ENCODE measurements at regions not wholly inside any gene's neighbourhood (a gene's known extent, or its start where the extent isn't known, plus 50 kb on each side); places are given as distances from the start of the nearest gene placed in this dataset.

DNA sequence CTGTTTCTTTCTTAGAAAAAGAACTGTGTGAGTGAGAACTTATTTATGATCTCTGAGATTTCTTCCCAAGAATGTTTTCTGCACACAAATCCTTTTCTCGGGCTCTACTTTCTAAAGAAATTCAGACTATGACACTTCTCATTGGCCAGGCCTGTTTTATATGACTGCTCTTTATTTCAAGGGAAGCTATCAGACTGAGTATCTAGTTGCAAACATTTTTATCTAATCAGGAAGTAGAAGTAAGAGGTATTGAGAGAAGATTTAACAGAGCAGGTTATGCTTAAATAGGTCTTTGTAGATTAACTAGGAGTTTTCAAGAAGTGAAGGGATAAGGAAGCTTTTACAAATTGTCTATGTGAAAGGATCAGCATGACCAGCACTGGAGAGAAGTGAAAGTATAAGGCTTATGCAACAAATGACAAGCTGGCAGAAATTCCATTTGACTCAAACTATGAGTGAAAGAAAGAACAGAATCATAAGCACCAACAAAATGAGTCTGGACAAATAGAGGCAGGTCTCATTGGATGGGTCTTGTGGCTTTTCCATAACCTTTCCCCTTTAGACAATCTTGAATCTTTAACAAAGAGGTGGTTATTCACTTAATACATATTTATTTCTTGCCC, 71.9 kb upstream of the CHL1 start:
- DNase-seq: no peak
- TF ChIP-seq, protein P1, sequence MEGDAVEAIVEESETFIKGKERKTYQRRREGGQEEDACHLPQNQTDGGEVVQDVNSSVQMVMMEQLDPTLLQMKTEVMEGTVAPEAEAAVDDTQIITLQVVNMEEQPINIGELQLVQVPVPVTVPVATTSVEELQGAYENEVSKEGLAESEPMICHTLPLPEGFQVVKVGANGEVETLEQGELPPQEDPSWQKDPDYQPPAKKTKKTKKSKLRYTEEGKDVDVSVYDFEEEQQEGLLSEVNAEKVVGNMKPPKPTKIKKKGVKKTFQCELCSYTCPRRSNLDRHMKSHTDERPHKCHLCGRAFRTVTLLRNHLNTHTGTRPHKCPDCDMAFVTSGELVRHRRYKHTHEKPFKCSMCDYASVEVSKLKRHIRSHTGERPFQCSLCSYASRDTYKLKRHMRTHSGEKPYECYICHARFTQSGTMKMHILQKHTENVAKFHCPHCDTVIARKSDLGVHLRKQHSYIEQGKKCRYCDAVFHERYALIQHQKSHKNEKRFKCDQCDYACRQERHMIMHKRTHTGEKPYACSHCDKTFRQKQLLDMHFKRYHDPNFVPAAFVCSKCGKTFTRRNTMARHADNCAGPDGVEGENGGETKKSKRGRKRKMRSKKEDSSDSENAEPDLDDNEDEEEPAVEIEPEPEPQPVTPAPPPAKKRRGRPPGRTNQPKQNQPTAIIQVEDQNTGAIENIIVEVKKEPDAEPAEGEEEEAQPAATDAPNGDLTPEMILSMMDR (IDR thresholded peaks at IDR 0.05 in 4 of 5, conservative IDR thresholded peaks at IDR 0.05 in 1 of 5): no peak
- no peak for TF ChIP-seq POLR2A (IDR thresholded peaks at IDR 0.05)
- Histone ChIP-seq H3K9me3 (no peaks in the 10 kb centered on the region), H3K27me3 (no peaks in the 10 kb centered on the region), H3K36me3 (no peaks in the 10 kb centered on the region), H3K27ac (no peak overlapping the region), H3K4me1 (no peaks in the 10 kb centered on the region), H3K4me3 (no peak overlapping the region)
- no peak for ATAC-seq
- intact Hi-C loops (cut with DNase I; ENCODE audit: low total_unique reads): no loop called here
- in situ Hi-C loops (cut with MboI; ENCODE audit: low sequenced_read_pairs in 4 of 4): no loop called here

DNA sequence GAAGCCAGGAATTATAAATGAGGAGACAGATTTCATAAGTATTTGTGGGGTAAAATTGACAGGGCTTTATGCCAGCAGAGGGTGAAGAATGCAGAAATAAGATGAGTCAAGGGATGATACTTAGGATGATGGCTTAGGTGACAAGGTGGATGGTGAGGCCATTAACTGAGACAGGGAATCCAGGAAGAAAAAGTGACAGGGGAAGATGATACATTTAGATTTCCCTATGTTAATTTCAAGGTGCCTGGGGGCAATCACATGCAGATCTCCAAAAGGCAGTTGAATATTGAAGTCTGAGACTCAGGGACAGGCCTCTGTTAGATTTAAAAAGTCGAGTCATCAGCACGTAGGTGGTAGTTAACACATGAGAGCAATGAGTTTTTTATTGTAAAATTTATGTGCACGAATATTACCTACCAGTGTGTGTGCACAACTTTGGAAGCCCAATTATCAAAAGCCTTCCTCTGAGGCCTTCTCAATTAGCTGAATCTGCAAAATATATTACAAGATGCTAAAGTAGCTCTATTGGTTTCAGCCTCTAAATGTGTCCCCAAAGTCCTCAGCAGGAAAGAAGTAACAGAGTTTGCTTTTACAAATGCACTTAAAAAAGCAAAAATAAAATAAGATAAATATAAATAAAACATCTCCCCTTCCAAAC, 67.9 kb upstream of the CHL1 start:
- no peak for DNase-seq
- no peak overlapping the region for H3K4me3 ChIP-seq
- no peak for TF ChIP-seq POLR2A (IDR thresholded peaks at IDR 0.05)
- TF ChIP-seq, protein P1 (IDR thresholded peaks at IDR 0.05 in 4 of 5, conservative IDR thresholded peaks at IDR 0.05 in 1 of 5): no peak
- intact Hi-C loops (cut with DNase I; ENCODE audit: low total_unique reads): no loop called here
- peaks cover 0 to 4% of the 10 kb centered on the region in 2 donors for H3K4me1 ChIP-seq
- in situ Hi-C loops (cut with MboI; ENCODE audit: low sequenced_read_pairs in 4 of 4): no loop called here
- no peaks in the 10 kb centered on the region for H3K9me3 ChIP-seq
- no peaks in the 10 kb centered on the region for H3K27me3 ChIP-seq
- no peaks in the 10 kb centered on the region for H3K36me3 ChIP-seq
- no peak overlapping the region for H3K27ac ChIP-seq
- ATAC-seq: no peak

DNA sequence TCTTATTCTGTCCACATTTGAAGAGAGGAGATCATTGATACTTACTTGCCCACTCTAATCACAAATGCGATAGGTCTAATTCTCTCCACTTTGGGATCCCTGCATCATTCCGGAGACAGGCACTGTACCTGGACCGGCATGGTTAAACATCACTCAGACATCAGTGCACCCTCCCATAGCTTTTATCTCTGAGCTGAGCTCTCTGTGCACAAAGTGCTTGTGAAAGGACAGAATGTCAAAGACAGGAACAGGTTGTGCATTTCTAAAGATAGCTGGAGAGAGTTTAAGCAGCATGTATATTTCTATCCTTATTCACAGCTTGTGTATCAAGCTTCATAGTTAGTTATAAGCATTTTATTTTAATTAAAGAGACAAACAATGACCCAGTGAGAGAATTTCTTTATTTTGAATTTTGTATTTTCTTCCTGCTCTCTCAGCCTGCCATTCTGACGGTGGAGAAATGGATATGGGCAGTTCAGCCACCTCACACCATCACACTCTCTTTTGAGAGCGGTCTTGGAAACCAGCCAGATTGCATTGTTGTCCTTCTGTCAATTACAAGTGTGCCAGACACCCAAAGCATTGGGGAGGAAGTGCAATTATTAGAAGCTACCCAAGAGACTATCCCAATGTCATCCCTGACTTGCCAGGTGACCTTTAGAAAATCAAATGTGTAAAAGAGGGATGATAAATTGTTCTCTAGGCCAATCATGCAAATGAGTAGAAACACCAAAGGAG, 65.2 kb upstream of the CHL1 start:
- in situ Hi-C loops (cut with MboI; ENCODE audit: low sequenced_read_pairs in 4 of 4): no loop called here
- ATAC-seq (no peak), DNase-seq (no peak)
- no peaks in the 10 kb centered on the region for H3K9me3 ChIP-seq
- no peak overlapping the region for H3K4me3 ChIP-seq
- TF ChIP-seq, protein P1 (IDR thresholded peaks at IDR 0.05 in 4 of 5, conservative IDR thresholded peaks at IDR 0.05 in 1 of 5): no peak
- no peak for TF ChIP-seq POLR2A (IDR thresholded peaks at IDR 0.05)
- H3K27ac ChIP-seq: no peak overlapping the region
- intact Hi-C loops (cut with DNase I; ENCODE audit: low total_unique reads): no loop called here
- H3K4me1 ChIP-seq: peaks cover 0 to 4% of the 10 kb centered on the region in 2 donors
- H3K36me3 ChIP-seq: no peaks in the 10 kb centered on the region
- no peaks in the 10 kb centered on the region for H3K27me3 ChIP-seq

DNA sequence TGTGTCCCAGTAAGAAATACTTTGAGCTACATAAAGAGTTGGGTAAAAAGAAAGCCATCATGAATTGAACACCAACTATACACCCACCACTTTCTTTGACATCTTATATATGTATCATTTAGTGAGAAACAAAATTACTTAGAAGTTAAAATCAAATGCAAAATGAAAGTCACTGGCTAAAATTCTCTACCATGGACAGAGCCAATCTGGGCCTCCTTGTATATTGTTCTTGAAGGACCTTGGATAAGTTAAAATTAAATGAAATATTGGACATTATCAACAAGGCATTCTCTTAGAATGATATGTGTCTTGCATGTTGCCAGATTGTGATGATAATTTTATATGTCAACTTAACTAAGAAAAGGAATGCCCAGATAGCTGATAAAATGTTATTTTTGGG, 64.2 kb upstream of the CHL1 start:
- no peak for TF ChIP-seq POLR2A (IDR thresholded peaks at IDR 0.05)
- TF ChIP-seq, protein P1 (IDR thresholded peaks at IDR 0.05 in 4 of 5, conservative IDR thresholded peaks at IDR 0.05 in 1 of 5): no peak
- intact Hi-C loops (cut with DNase I; ENCODE audit: low total_unique reads): no loop called here
- peaks cover 0 to 4% of the 10 kb centered on the region in 2 donors for H3K4me1 ChIP-seq
- no peaks in the 10 kb centered on the region for H3K36me3 ChIP-seq
- ATAC-seq: no peak
- DNase-seq: no peak
- H3K27ac ChIP-seq: no peak overlapping the region
- no peaks in the 10 kb centered on the region for H3K27me3 ChIP-seq
- in situ Hi-C loops (cut with MboI; ENCODE audit: low sequenced_read_pairs in 4 of 4): no loop called here
- no peak overlapping the region for H3K4me3 ChIP-seq
- no peaks in the 10 kb centered on the region for H3K9me3 ChIP-seq
